ENCODE measurements at regions not wholly inside any gene's neighbourhood (a gene's known extent, or its start where the extent isn't known, plus 50 kb on each side); places are given as distances from the start of the nearest gene placed in this dataset.

DNA sequence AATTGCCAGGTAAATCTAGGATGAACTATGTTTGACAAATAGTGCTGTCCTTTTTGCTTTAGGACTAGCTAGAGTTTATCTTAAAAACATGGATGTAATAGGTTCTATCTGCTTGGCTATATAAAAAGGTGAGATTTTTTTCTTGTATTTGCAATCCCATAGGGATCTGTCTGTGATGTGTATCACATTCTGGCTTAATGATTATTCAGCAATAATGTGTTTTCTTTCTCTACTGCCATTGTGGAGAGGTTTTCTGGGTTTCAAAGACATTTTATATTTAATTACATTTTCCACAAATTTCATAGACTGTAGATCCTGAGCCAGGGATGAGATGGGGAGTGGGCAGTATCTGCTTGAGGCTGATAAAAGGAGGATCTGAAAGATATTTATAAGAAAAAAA is 277.8 kb upstream of the SLITRK5 start:
- no peak overlapping the region for H3K27ac ChIP-seq
- TF ChIP-seq, protein P1, sequence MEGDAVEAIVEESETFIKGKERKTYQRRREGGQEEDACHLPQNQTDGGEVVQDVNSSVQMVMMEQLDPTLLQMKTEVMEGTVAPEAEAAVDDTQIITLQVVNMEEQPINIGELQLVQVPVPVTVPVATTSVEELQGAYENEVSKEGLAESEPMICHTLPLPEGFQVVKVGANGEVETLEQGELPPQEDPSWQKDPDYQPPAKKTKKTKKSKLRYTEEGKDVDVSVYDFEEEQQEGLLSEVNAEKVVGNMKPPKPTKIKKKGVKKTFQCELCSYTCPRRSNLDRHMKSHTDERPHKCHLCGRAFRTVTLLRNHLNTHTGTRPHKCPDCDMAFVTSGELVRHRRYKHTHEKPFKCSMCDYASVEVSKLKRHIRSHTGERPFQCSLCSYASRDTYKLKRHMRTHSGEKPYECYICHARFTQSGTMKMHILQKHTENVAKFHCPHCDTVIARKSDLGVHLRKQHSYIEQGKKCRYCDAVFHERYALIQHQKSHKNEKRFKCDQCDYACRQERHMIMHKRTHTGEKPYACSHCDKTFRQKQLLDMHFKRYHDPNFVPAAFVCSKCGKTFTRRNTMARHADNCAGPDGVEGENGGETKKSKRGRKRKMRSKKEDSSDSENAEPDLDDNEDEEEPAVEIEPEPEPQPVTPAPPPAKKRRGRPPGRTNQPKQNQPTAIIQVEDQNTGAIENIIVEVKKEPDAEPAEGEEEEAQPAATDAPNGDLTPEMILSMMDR (IDR thresholded peaks at IDR 0.05; ENCODE audit: poor library complexity) = no peak
- TF ChIP-seq EZH2phosphoT487 (IDR thresholded peaks at IDR 0.05; ENCODE audit: low read depth, severe bottlenecking, unreplicated experiment) (no peak), EZH2 (IDR thresholded peaks at IDR 0.05; ENCODE audit: borderline replicate concordance) (no peak)
- no peak overlapping the region for H3K4me3 ChIP-seq
- no peak overlapping the region for H3K4me2 ChIP-seq
- no peak for DNase-seq (ENCODE audit: low spot score)
- no peaks in the 10 kb centered on the region for H3K4me1 ChIP-seq (ENCODE audit: insufficient read depth)
- H3K36me3 ChIP-seq (replicated peaks; ENCODE audit: insufficient read depth, low read depth) = no peaks in the 10 kb centered on the region
- no peaks in the 10 kb centered on the region for H3K79me2 ChIP-seq
- no peak overlapping the region for H2AFZ ChIP-seq
- no peaks in the 10 kb centered on the region for H3K27me3 ChIP-seq
- no peaks in the 10 kb centered on the region for H4K20me1 ChIP-seq (ENCODE audit: insufficient read depth, poor library complexity, severe bottlenecking)
- no peaks in the 10 kb centered on the region for H3K9me2 ChIP-seq (replicated peaks; ENCODE audit: insufficient read depth)
- no peaks in the 10 kb centered on the region for H3K9me3 ChIP-seq (ENCODE audit: low read depth)

DNA sequence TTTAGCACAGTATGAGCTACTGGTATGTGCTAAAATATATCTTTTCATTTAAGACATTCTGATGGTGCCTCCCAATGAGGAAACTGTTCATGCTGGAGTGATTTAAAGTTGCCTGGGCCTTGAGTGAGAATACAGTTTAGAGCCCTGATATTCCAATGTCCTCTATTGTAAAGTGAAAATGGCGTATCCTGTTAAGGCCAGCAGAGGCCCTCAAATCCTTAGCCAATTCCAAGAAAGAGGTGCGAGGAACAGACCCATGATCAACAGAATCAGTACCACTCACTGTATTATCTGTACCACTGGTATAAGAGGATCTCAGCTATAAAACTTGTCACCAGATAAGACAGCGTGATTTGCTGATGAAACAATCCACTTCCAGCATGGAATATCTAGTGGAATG is 273.1 kb upstream of the SLITRK5 start:
- no peaks in the 10 kb centered on the region for H3K27me3 ChIP-seq
- no peaks in the 10 kb centered on the region for H3K4me1 ChIP-seq (ENCODE audit: insufficient read depth)
- H3K9me3 ChIP-seq (ENCODE audit: low read depth) = no peaks in the 10 kb centered on the region
- TF ChIP-seq EZH2 (IDR thresholded peaks at IDR 0.05; ENCODE audit: borderline replicate concordance) (no peak), EZH2phosphoT487 (IDR thresholded peaks at IDR 0.05; ENCODE audit: low read depth, severe bottlenecking, unreplicated experiment) (no peak)
- TF ChIP-seq, protein P1 (IDR thresholded peaks at IDR 0.05; ENCODE audit: poor library complexity) = no peak
- no peaks in the 10 kb centered on the region for H3K36me3 ChIP-seq (replicated peaks; ENCODE audit: insufficient read depth, low read depth)
- no peak overlapping the region for H3K27ac ChIP-seq
- no peak overlapping the region for H2AFZ ChIP-seq
- H3K4me2 ChIP-seq = no peak overlapping the region
- no peak for DNase-seq (ENCODE audit: low spot score)
- no peak overlapping the region for H3K4me3 ChIP-seq
- H3K79me2 ChIP-seq = no peaks in the 10 kb centered on the region
- no peaks in the 10 kb centered on the region for H4K20me1 ChIP-seq (ENCODE audit: insufficient read depth, poor library complexity, severe bottlenecking)
- no peaks in the 10 kb centered on the region for H3K9me2 ChIP-seq (replicated peaks; ENCODE audit: insufficient read depth)
- WGBS (ENCODE audit: low lambda C conversion rate, missing lambda C conversion rate) = 83% methylated on average over 3 of the region's 3 CpGs

DNA sequence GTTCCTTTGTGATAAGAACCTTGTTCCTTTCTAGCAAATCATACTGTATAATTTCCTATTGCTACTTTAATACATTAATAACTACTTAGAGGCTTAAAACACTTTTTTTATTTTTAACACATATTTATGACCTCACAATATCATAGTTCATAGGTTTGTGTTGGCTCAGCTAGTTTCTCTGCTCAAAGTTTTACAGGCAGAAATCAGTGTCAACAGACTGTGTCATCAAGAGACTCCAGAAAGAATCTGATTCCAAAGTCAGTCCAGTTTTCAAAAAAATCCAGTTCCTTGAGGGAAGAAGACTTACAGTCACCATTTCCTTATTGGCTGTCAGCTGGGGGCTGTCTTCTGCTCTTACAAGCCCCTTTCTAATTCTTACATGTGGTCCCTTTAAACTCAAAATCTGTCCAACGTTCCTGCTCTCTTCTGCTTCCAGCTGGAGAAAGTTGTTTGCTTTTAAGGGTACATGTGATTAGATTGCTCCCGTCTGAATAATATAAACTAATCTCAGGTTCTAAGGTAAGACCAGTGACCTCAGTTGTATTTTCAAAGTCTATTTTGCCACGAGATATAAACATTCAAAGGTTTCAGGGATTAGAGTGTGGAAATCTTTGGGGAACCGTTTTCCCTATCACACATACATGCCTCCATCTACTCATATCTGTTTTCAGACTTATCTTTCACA is 267.3 kb upstream of the SLITRK5 start:
- no peaks in the 10 kb centered on the region for H3K79me2 ChIP-seq
- H4K20me1 ChIP-seq (ENCODE audit: insufficient read depth, poor library complexity, severe bottlenecking) = no peaks in the 10 kb centered on the region
- no peak overlapping the region for H3K4me3 ChIP-seq
- H3K36me3 ChIP-seq (replicated peaks; ENCODE audit: insufficient read depth, low read depth) = no peaks in the 10 kb centered on the region
- no peaks in the 10 kb centered on the region for H3K27me3 ChIP-seq
- no peak overlapping the region for H3K27ac ChIP-seq
- H3K9me3 ChIP-seq (ENCODE audit: low read depth) = no peaks in the 10 kb centered on the region
- no peak for DNase-seq (ENCODE audit: low spot score)
- no peak for TF ChIP-seq EZH2phosphoT487 (IDR thresholded peaks at IDR 0.05; ENCODE audit: low read depth, severe bottlenecking, unreplicated experiment)
- TF ChIP-seq, protein P1 (IDR thresholded peaks at IDR 0.05; ENCODE audit: poor library complexity) = no peak
- TF ChIP-seq EZH2 (IDR thresholded peaks at IDR 0.05; ENCODE audit: borderline replicate concordance) = no peak
- WGBS (ENCODE audit: low lambda C conversion rate, missing lambda C conversion rate) = 34% methylated on average over 4 of the region's 4 CpGs
- no peak overlapping the region for H2AFZ ChIP-seq
- no peaks in the 10 kb centered on the region for H3K9me2 ChIP-seq (replicated peaks; ENCODE audit: insufficient read depth)
- H3K4me1 ChIP-seq (ENCODE audit: insufficient read depth) = no peaks in the 10 kb centered on the region
- H3K4me2 ChIP-seq = no peak overlapping the region

DNA sequence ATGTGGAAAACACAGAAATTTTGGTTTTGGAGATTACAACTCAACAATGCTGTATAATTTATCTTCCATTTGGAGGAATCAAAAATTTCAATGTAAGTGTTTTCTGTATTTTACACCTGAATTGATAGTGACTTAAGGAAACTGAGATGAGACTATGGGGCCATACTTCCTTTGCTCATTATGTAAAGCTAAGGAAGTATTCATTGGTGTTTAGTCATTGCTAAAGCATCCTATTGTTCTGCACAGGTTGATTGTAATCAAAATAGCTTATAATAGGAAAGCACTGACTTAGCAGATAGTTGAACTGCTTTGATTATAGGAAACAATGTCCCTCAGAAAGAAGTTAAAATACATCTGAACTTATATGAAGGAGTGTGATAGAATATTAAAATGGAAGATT is 244.4 kb upstream of the SLITRK5 start:
- Histone ChIP-seq H3K27ac (no peak overlapping the region), H2AFZ (no peak overlapping the region), H3K36me3 (replicated peaks; ENCODE audit: insufficient read depth, low read depth) (no peaks in the 10 kb centered on the region), H3K27me3 (no peaks in the 10 kb centered on the region), H4K20me1 (ENCODE audit: insufficient read depth, poor library complexity, severe bottlenecking) (no peaks in the 10 kb centered on the region), H3K4me1 (ENCODE audit: insufficient read depth) (no peaks in the 10 kb centered on the region), H3K79me2 (no peaks in the 10 kb centered on the region), H3K9me3 (ENCODE audit: low read depth) (no peaks in the 10 kb centered on the region), H3K4me2 (no peak overlapping the region), H3K9me2 (replicated peaks; ENCODE audit: insufficient read depth) (no peaks in the 10 kb centered on the region), H3K4me3 (no peak overlapping the region)
- TF ChIP-seq EZH2phosphoT487 (IDR thresholded peaks at IDR 0.05; ENCODE audit: low read depth, severe bottlenecking, unreplicated experiment) = no peak
- no peak for TF ChIP-seq EZH2 (IDR thresholded peaks at IDR 0.05; ENCODE audit: borderline replicate concordance)
- TF ChIP-seq, protein P1 (IDR thresholded peaks at IDR 0.05; ENCODE audit: poor library complexity) = no peak
- DNase-seq (ENCODE audit: low spot score) = no peak

Data from hepatocyte (in vitro differentiated cells).